PFSK-1 (cell line): ENCODE measurements at regions not wholly inside any gene's neighbourhood (a gene's known extent, or its start where the extent isn't known, plus 50 kb on each side); places are given as distances from the start of the nearest gene placed in this dataset.

Experiments used
- FOXP2 ChIP-seq: optimal IDR thresholded peaks from 2 replicates; pipeline ENCODE3; 2011; ENCODE audit warnings: borderline replicate concordance, control low read depth, inconsistent platforms; ENCODE audit not compliant: insufficient read depth; ENCODE audit errors: extremely low read length, extremely low read depth
- POLR2AphosphoS5 ChIP-seq: IDR thresholded peaks from 2 replicates; pipeline ENCODE4 v1.6.1; 2012; ENCODE audit warnings: low read depth, mild to moderate bottlenecking, control low read depth, low read length, moderate library complexity
- SIN3A ChIP-seq: IDR thresholded peaks from 2 replicates; pipeline ENCODE4 v1.6.1; 2012; ENCODE audit warnings: mild to moderate bottlenecking, low read length, moderate library complexity, borderline replicate concordance; ENCODE audit not compliant: insufficient read depth
- TAF1 ChIP-seq: IDR thresholded peaks from 2 replicates; pipeline ENCODE4 v1.6.1; 2012; ENCODE audit warnings: low read length, control low read depth, borderline replicate concordance; ENCODE audit not compliant: insufficient read depth
- TF ChIP-seq, protein P1 (sequence below), 2 experiments: IDR thresholded peaks; 2 replicates each; pipeline versions ENCODE4 v1.6.1 to v1.8.0; 2011 to 2012; ENCODE audit warnings: low read depth in 2 of 2, low read length in 2 of 2, control low read depth in 1 of 2, inconsistent platforms in 1 of 2, mild to moderate bottlenecking in 1 of 2, moderate library complexity in 1 of 2; ENCODE audit not compliant: insufficient read depth in 1 of 2

DNA sequence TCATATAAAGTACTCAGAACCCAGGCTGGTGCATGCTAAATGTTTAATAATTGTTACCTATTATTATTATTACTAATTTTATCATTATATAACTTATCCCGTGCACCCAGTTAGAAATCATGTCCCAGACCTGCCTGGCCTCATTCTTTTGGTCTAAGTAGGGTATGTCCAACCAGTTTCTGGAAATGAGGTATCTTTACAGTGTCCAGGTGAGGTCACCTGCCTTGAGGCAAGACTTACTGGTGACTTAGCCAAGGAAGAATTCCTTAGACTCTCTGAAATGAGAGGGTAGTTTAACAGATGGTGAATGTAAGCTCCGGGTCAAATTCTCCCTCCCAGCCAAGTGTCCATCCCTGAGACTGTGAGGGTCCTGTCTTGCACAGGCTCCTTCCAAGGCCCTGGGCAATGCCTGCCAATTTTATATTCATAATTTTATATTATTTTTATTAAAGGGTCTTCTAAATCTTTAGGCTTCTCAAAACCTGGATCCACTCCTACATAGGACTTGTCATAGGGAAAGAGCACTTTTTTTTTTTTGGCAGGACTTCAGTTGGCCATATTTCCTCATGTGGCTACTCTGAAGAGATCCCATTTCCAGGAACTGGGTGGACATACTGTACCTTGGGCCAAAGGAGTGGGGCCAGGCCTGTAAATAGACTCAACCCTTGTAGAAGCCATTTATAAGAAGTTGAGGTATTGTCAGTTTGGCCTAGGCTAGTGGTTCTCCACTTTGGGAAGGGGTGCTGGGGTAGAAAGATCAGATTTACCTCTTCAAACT lies 96.7 kb upstream of the KCNA3 start:
- TF ChIP-seq SIN3A: no peak
- no peak for TF ChIP-seq FOXP2
- TF ChIP-seq POLR2AphosphoS5: no peak
- TF ChIP-seq, protein P1, sequence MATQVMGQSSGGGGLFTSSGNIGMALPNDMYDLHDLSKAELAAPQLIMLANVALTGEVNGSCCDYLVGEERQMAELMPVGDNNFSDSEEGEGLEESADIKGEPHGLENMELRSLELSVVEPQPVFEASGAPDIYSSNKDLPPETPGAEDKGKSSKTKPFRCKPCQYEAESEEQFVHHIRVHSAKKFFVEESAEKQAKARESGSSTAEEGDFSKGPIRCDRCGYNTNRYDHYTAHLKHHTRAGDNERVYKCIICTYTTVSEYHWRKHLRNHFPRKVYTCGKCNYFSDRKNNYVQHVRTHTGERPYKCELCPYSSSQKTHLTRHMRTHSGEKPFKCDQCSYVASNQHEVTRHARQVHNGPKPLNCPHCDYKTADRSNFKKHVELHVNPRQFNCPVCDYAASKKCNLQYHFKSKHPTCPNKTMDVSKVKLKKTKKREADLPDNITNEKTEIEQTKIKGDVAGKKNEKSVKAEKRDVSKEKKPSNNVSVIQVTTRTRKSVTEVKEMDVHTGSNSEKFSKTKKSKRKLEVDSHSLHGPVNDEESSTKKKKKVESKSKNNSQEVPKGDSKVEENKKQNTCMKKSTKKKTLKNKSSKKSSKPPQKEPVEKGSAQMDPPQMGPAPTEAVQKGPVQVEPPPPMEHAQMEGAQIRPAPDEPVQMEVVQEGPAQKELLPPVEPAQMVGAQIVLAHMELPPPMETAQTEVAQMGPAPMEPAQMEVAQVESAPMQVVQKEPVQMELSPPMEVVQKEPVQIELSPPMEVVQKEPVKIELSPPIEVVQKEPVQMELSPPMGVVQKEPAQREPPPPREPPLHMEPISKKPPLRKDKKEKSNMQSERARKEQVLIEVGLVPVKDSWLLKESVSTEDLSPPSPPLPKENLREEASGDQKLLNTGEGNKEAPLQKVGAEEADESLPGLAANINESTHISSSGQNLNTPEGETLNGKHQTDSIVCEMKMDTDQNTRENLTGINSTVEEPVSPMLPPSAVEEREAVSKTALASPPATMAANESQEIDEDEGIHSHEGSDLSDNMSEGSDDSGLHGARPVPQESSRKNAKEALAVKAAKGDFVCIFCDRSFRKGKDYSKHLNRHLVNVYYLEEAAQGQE (IDR thresholded peaks at IDR 0.05; ENCODE audit: insufficient read depth in 1 of 2, low read depth in 2 of 2, low read length in 2 of 2): no peak
- no peak for TF ChIP-seq TAF1

DNA sequence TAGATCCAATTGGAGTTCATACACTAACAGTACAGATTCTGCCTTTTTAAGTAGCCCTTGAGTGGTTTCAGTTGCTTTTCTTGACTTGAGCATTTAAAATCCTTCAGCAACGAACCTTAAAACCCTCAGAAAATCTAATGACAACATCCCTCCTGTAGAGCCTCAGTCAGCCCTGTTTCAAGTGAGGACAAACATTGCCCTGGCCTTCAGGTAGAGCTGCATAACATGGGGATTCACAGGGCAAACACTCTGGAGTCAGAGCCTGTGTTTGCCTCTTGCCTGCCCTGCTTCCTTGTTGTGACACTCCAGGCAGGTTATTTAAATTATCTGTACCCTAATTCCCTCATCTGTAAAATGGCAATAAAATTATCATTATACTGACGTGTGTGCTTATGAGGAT lies 96.1 kb upstream of the KCNA3 start:
- TF ChIP-seq SIN3A (no peak), TAF1 (no peak), POLR2AphosphoS5 (no peak), FOXP2 (no peak)
- TF ChIP-seq, protein P1 (IDR thresholded peaks at IDR 0.05; ENCODE audit: insufficient read depth in 1 of 2, low read depth in 2 of 2, low read length in 2 of 2): no peak

DNA sequence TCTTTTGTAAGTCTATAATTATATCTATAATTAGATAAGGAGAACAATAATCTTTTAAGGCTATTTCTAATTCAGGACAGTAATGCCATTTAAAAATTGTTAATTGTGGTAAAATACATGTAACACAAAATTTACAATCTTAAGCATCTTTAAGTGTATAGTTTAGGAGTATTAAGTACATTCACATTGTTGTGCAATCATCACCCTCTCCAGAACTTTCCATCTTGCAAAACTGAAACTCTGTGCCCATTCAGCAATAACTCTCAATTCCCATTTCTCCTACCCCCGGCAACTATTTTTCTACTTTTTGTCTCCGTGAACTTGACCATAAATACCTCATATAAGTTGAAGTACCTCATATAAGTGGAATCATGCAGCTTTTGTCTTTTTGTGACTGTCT lies 93.9 kb upstream of the KCNA3 start:
- TF ChIP-seq SIN3A: no peak
- no peak for TF ChIP-seq TAF1
- TF ChIP-seq, protein P1 (IDR thresholded peaks at IDR 0.05; ENCODE audit: insufficient read depth in 1 of 2, low read depth in 2 of 2, low read length in 2 of 2): no peak
- TF ChIP-seq FOXP2: no peak
- TF ChIP-seq POLR2AphosphoS5: no peak

- no peak for TF ChIP-seq SIN3A
- TF ChIP-seq FOXP2: no peak
- TF ChIP-seq, protein P1 (IDR thresholded peaks at IDR 0.05; ENCODE audit: insufficient read depth in 1 of 2, low read depth in 2 of 2, low read length in 2 of 2): no peak
- no peak for TF ChIP-seq TAF1
- no peak for TF ChIP-seq POLR2AphosphoS5
These were observed 91.6 kb upstream of the KCNA3 start for GRCh38 chr1:110766336-110766647.
